GM18507 (cell line): ENCODE measurements at regions not wholly inside any gene's neighbourhood (a gene's known extent, or its start where the extent isn't known, plus 50 kb on each side); places are given as distances from the start of the nearest gene placed in this dataset.

Source experiments
- DNase-seq: peaks from one replicate; pipeline ENCODE4 v3.0.0; 2011; ENCODE audit warnings: low read depth; ENCODE audit not compliant: insufficient read length; ENCODE audit errors: extremely low spot score
- FAIRE-seq: peaks from 2 replicates; lab custom pipeline; 2011; peaks lifted over from hg19 to GRCh38; lab: Jason Lieb, UNC

DNA sequence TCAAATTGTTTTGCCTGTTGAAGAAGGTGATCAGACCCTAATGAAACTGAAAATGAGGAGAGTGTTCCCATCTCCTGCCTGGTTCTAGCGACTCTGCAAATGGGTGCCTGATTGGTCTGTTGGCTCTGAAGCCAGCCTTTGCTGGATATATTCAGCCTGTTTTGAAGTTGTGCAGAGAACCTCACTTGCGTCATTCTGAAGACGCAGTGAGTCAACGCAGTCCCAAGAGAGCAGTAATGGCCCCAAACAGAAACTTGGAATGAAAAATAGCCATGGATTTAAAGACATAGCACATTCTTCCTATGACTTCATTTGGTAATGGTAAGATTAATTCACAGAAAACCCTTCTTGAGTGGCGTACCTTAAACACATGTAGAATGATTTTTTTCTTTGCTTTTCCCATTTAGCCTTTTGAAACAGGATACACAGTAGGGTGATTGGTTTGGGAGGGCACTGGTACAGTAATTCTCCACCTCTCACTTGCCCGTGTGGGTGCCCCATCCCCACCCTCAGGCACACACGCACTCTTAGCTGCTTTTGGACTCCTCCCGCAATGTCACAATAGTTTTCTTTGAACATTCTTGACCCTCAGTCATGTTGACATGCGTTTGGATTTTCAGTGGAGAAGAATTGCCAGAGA, 54.1 kb upstream of the ABL1 start:
- FAIRE-seq = no peak
- DNase-seq = no peak

DNA sequence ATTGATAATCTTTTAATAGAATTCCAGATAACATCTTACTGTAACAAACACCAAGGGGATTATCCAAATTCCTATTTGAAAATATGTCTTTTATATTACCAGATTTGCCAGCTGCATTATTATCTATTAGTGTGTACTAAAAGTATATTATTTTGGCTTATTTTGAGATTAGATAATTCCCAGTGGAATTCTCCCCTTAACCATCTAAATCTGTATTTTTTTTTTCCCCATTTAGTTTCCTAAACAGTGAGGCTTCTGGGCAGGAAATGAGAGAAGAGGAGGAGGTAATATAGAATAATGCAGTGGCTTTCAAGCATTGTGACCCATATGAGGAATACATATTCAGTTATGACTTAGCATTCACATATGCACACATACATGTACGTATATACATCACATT, 53.5 kb upstream of the ABL1 start:
- DNase-seq (no peak), FAIRE-seq (no peak)

DNA sequence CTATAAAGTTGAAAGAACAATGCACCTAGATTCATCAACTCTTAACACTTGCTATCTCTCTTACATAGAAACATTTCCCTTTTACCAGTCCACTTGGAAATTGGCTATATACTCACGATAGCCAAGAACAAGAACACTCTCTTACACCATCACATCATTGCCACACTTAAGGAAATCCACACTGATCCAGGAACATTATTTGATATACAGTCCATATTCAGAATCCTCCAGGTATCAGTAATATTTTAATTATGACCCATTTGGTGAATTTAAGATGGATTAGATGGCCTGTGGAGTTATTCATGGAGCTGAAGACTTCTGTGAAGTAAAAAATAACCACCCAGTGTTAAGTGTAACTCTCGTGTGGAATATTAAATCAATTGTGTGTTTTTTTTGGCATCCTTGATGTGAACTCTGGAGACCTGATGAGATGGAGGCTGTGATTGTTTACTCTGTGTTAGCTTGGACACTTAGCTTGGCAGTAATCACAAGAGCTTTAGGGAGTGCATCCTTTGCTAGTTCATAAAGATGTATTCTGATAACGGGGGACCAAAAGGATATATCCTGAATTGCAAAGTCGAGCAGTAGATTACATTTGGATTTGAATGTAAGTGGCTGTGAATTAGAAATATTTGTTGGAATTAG, 52.0 kb upstream of the ABL1 start:
- FAIRE-seq (no peak), DNase-seq (no peak)

DNA sequence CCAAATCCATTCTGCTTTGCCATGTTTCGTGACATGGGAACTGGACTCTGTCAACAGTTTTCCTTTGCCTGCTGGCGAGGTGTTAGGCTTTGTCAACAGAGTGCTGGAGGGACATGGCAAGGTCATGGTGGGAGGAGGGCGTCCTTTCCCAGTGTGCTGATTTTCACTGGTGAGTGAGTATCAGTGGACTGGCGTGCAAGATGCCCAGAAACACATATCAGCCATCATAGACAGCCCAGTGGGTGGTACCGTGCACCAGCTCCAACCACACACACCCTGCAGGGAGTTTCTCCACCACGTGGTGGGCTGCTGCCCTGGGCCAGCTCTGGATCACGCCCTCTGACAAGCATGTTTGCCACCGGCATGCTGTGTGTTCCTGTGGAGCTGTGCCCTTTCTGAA, 50.0 kb upstream of the ABL1 start:
- FAIRE-seq (no peak), DNase-seq (no peak)
